ENCODE measurements at regions not wholly inside any gene's neighbourhood (a gene's known extent, or its start where the extent isn't known, plus 50 kb on each side); places are given as distances from the start of the nearest gene placed in this dataset.

GRCh38 chr10:3837647-3838459 lies 52.8 kb upstream of the KLF6 start:
- H3K27ac ChIP-seq (ENCODE audit: low read length): no peak overlapping the region
- ATAC-seq: no peak
- DNase-seq: no peak
- Mint-ChIP-seq H3K36me3 (no peaks in the 10 kb centered on the region), H3K4me1 (peaks cover 7 to 19% of the 10 kb centered on the region in 2 donors), H3K27ac (peak overlapping the region in 1 of 2 donors; percentile 31), H3K9me3 (no peaks in the 10 kb centered on the region), H3K4me3 (no peak overlapping the region), H3K27me3 (ENCODE audit: low read depth in 2 of 2) (no peaks in the 10 kb centered on the region)
- no peaks in the 10 kb centered on the region for H3K36me3 ChIP-seq (ENCODE audit: control insufficient read depth, insufficient read depth, low read length)
- 92% methylated on average over 9 of the region's 9 CpGs for WGBS (ENCODE audit: insufficient coverage)
- intact Hi-C loops (cut with micrococcal nuclease): no loop called here
- no peaks in the 10 kb centered on the region for H3K27me3 ChIP-seq (ENCODE audit: control insufficient read depth, insufficient read depth, low read length)
- no peaks in the 10 kb centered on the region for H3K9me3 ChIP-seq (ENCODE audit: control insufficient read depth, insufficient read depth, low read length)
- TF ChIP-seq CTCF (IDR thresholded peaks at IDR 0.05): no peak
- no peak overlapping the region for H3K4me3 ChIP-seq (ENCODE audit: low read length)
- H3K4me1 ChIP-seq (ENCODE audit: control insufficient read depth, insufficient read depth, low read length): no peaks in the 10 kb centered on the region

GRCh38 chr10:3836222-3836820 lies 51.3 kb upstream of the KLF6 start:
- Mint-ChIP-seq H3K4me1 (peaks cover 7 to 19% of the 10 kb centered on the region in 2 donors), H3K9me3 (no peaks in the 10 kb centered on the region), H3K36me3 (no peaks in the 10 kb centered on the region), H3K27ac (peak overlapping the region; percentile 5 to 63), H3K4me3 (no peak overlapping the region), H3K27me3 (ENCODE audit: low read depth in 2 of 2) (no peaks in the 10 kb centered on the region)
- no peaks in the 10 kb centered on the region for H3K9me3 ChIP-seq (ENCODE audit: control insufficient read depth, insufficient read depth, low read length)
- H3K4me3 ChIP-seq (ENCODE audit: low read length): no peak overlapping the region
- H3K4me1 ChIP-seq (ENCODE audit: control insufficient read depth, insufficient read depth, low read length): no peaks in the 10 kb centered on the region
- TF ChIP-seq CTCF (IDR thresholded peaks at IDR 0.05): no peak
- no peaks in the 10 kb centered on the region for H3K27me3 ChIP-seq (ENCODE audit: control insufficient read depth, insufficient read depth, low read length)
- 67% methylated on average over 1 of the region's 2 CpGs for WGBS (ENCODE audit: insufficient coverage)
- peak in 1 of 2 donors; percentile 57 for DNase-seq
- ATAC-seq: peak; percentile 67 to 85 (median 82)
- H3K36me3 ChIP-seq (ENCODE audit: control insufficient read depth, insufficient read depth, low read length): no peaks in the 10 kb centered on the region
- intact Hi-C loops (cut with micrococcal nuclease): no loop called here
- H3K27ac ChIP-seq (ENCODE audit: low read length): no peak overlapping the region

GRCh38 chr10:3835770-3836169 lies 50.8 kb upstream of the KLF6 start:
- H3K27ac Mint-ChIP-seq: peak overlapping the region in 1 of 2 donors; percentile 5
- DNase-seq (peak in 1 of 2 donors; percentile 41), ATAC-seq (peak in 2 of 3 donors; percentile 12 to 53)
- H3K4me1 Mint-ChIP-seq: peaks cover 7 to 19% of the 10 kb centered on the region in 2 donors
- H3K9me3 Mint-ChIP-seq: no peaks in the 10 kb centered on the region
- Histone ChIP-seq H3K4me1 (ENCODE audit: control insufficient read depth, insufficient read depth, low read length) (no peaks in the 10 kb centered on the region), H3K4me3 (ENCODE audit: low read length) (no peak overlapping the region), H3K27me3 (ENCODE audit: control insufficient read depth, insufficient read depth, low read length) (no peaks in the 10 kb centered on the region), H3K27ac (ENCODE audit: low read length) (no peak overlapping the region), H3K9me3 (ENCODE audit: control insufficient read depth, insufficient read depth, low read length) (no peaks in the 10 kb centered on the region), H3K36me3 (ENCODE audit: control insufficient read depth, insufficient read depth, low read length) (no peaks in the 10 kb centered on the region)
- no peak for TF ChIP-seq CTCF (IDR thresholded peaks at IDR 0.05)
- no peaks in the 10 kb centered on the region for H3K27me3 Mint-ChIP-seq (ENCODE audit: low read depth in 2 of 2)
- 58% methylated on average over 6 of the region's 6 CpGs for WGBS (ENCODE audit: insufficient coverage)
- no peak overlapping the region for H3K4me3 Mint-ChIP-seq
- intact Hi-C loops (cut with micrococcal nuclease): no loop called here
- no peaks in the 10 kb centered on the region for H3K36me3 Mint-ChIP-seq

Data from natural killer cell (primary cell).